Upper lobe of right lung (tissue), 1 donor: ENCODE measurements at regions not wholly inside any gene's neighbourhood (a gene's known extent, or its start where the extent isn't known, plus 50 kb on each side); places are given as distances from the start of the nearest gene placed in this dataset.

Experiments
- ATAC-seq: fragments of 200-7000 bp; cut with Tn5 transposase; one replicate; pipeline ENCODE4 v1.9.1; 2020; ENCODE audit warnings: mild to moderate bottlenecking, moderate library complexity
- DNase-seq: peaks from one replicate; pipeline ENCODE4 v3.0.0-alpha.2; 2020
- H3K27ac ChIP-seq: fragments of 200-600 bp; one replicate; pipeline ENCODE4 v1.8.0; 2022
- H3K27me3 ChIP-seq: fragments of 200-600 bp; one replicate; pipeline ENCODE4 v1.8.0; 2022; ENCODE audit warnings: mild to moderate bottlenecking
- H3K36me3 ChIP-seq: fragments of 200-600 bp; one replicate; pipeline ENCODE4 v1.8.0; 2022
- H3K4me1 ChIP-seq: fragments of 200-600 bp; one replicate; pipeline ENCODE4 v1.8.0; 2022
- H3K4me3 ChIP-seq: fragments of 200-600 bp; one replicate; pipeline ENCODE4 v1.8.0; 2022; ENCODE audit warnings: mild to moderate bottlenecking
- H3K9me3 ChIP-seq: fragments of 200-600 bp; one replicate; pipeline ENCODE4 v1.8.0; 2022
- intact Hi-C: fragments of 100-400 bp; cut with DNase I; formaldehyde crosslinking; loops from one replicate; pipeline ENCODE4 v1.11.0; 2022
- TF ChIP-seq, protein P1 (sequence below): fragments of 200-600 bp; IDR thresholded peaks from one replicate; pipeline ENCODE4 v1.8.0; 2022; ENCODE audit warnings: antibody characterized with exemption
- donor health status: DM: no; HTN: yes; CAD: no; lungs with severe emphysema.

- no peaks in the 10 kb centered on the region for H3K9me3 ChIP-seq
- TF ChIP-seq, protein P1, sequence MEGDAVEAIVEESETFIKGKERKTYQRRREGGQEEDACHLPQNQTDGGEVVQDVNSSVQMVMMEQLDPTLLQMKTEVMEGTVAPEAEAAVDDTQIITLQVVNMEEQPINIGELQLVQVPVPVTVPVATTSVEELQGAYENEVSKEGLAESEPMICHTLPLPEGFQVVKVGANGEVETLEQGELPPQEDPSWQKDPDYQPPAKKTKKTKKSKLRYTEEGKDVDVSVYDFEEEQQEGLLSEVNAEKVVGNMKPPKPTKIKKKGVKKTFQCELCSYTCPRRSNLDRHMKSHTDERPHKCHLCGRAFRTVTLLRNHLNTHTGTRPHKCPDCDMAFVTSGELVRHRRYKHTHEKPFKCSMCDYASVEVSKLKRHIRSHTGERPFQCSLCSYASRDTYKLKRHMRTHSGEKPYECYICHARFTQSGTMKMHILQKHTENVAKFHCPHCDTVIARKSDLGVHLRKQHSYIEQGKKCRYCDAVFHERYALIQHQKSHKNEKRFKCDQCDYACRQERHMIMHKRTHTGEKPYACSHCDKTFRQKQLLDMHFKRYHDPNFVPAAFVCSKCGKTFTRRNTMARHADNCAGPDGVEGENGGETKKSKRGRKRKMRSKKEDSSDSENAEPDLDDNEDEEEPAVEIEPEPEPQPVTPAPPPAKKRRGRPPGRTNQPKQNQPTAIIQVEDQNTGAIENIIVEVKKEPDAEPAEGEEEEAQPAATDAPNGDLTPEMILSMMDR = no peak
- H3K36me3 ChIP-seq = no peaks in the 10 kb centered on the region
- no peaks in the 10 kb centered on the region for H3K4me1 ChIP-seq
- intact Hi-C loops = no loop called here
- H3K27me3 ChIP-seq = no peaks in the 10 kb centered on the region
- ATAC-seq (no peak), DNase-seq (no peak)
- H3K4me3 ChIP-seq = no peak overlapping the region
- no peak overlapping the region for H3K27ac ChIP-seq
These were observed 95.6 kb downstream of the GPAM start for GRCh38 chr10:112087953-112088456.

DNA sequence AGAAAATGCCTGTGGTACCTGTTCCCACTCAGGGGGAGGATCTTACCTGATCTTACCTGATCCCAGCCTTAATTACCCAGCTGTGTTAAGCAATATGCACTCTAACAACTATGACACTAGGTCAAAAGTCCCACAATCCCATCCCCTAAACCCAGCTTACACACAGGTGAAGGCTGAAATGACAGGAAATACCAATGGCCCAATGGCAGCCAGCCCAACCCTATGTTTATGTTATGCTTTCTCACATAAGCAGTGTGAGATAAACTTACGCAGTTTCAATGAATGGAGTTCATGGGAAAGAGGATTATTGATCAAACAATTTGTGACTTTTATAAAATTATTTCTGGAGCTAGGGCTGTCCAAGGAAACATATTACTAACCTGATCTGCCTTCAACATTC is 91.9 kb downstream of the GPAM start:
- Histone ChIP-seq H3K9me3 (no peaks in the 10 kb centered on the region), H3K4me3 (no peak overlapping the region), H3K36me3 (no peaks in the 10 kb centered on the region), H3K4me1 (no peaks in the 10 kb centered on the region), H3K27me3 (no peaks in the 10 kb centered on the region), H3K27ac (no peak overlapping the region)
- TF ChIP-seq, protein P1 = no peak
- ATAC-seq (no peak), DNase-seq (no peak)
- intact Hi-C loops = no loop called here

DNA sequence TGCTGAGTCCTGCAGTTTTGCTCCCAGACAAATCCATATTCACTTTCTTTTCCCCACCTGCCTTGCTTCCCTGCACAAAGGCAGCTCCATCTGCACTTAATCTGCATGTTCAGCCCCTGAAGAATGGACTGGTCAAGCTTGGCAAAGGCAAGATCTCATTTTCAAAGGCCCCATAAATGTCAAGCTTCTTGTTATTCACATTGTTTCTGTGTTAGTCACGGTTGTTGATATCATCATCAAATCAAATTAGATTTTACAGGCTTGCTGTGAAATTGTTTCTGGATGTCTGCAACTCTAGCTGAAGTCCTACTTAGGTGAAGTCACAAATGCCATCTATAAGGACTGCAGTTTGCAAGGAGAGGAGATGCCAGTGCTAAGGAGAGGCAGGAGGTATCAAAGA is 91.0 kb downstream of the GPAM start:
- Histone ChIP-seq H3K4me1 (no peaks in the 10 kb centered on the region), H3K36me3 (no peaks in the 10 kb centered on the region), H3K27ac (no peak overlapping the region), H3K9me3 (no peaks in the 10 kb centered on the region), H3K27me3 (no peaks in the 10 kb centered on the region), H3K4me3 (no peak overlapping the region)
- no peak for DNase-seq
- TF ChIP-seq, protein P1 = no peak
- intact Hi-C loops = no loop called here
- ATAC-seq = no peak

GRCh38 chr10:112094984-112095383 is 88.6 kb downstream of the GPAM start:
- ATAC-seq = no peak

DNA sequence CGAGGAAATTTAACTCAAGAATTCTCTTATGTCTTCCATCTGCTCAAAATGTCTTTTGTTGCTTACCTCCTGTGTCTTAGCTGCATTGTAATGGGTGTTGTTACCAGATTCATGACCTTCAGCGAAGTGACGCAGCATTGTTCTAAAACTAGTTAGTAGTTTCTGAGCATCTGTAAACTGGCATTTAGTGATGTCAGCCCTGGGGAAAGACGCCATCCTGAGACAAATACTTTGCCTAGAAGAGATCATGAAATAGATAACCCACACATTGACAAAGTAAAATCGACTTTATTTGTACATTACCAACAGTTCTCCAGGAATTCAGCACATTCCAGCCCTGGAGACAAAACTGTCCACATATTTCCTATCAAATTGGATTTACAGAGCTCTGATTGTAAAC is 87.8 kb downstream of the GPAM start:
- Histone ChIP-seq H3K27me3 (no peaks in the 10 kb centered on the region), H3K36me3 (no peaks in the 10 kb centered on the region), H3K9me3 (no peaks in the 10 kb centered on the region), H3K4me3 (no peak overlapping the region), H3K4me1 (no peaks in the 10 kb centered on the region), H3K27ac (no peak overlapping the region)
- DNase-seq (no peak), ATAC-seq (no peak)
- intact Hi-C loops = no loop called here
- TF ChIP-seq, protein P1 = no peak

More at GRCh38 chr10:112094984-112095383, 88.6 kb downstream of the GPAM start:
- TF ChIP-seq, protein P1 = no peak
- Histone ChIP-seq H3K36me3 (no peaks in the 10 kb centered on the region), H3K27me3 (no peaks in the 10 kb centered on the region), H3K9me3 (no peaks in the 10 kb centered on the region), H3K4me1 (no peaks in the 10 kb centered on the region), H3K27ac (no peak overlapping the region), H3K4me3 (no peak overlapping the region)
- intact Hi-C loops = no loop called here
- DNase-seq = no peak

DNA sequence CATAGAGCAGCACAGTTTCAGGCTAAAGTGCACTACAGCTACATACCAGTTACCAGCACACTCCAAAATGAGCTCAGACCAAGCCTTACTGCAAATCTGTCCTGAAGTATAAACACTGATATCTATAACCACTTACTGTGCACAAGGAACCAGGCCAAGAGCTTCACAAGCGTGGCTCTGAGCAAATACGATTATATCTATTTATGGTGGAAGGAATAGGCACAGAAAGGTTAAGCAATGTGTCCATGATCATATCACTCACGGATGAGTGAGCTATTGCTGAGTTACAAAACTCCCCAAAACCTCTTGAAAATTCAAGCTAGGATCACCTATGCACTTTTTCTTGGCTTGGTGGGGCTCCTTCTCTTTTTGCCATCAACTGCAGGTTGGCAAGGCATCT is 84.9 kb downstream of the GPAM start:
- DNase-seq = no peak
- intact Hi-C loops = no loop called here
- no peaks in the 10 kb centered on the region for H3K27me3 ChIP-seq
- no peak for ATAC-seq
- no peaks in the 10 kb centered on the region for H3K9me3 ChIP-seq
- no peaks in the 10 kb centered on the region for H3K36me3 ChIP-seq
- no peak overlapping the region for H3K27ac ChIP-seq
- no peak overlapping the region for H3K4me3 ChIP-seq
- H3K4me1 ChIP-seq = no peaks in the 10 kb centered on the region
- TF ChIP-seq, protein P1 = no peak
